HG03460 (cell line): ENCODE measurements at regions not wholly inside any gene's neighbourhood (a gene's known extent, or its start where the extent isn't known, plus 50 kb on each side); places are given as distances from the start of the nearest gene placed in this dataset.
"Not testable (repeated sequence)": the region's sequence is repeated elsewhere in the genome, so short reads cannot be mapped to it uniquely, and the experiment has no call there.

ENCODE experiments used
- ATAC-seq: cut with Tn5 transposase; IDR thresholded peaks from one replicate; pipeline ENCODE4 v1.9.1; 2021; ENCODE audit not compliant: unreplicated experiment

DNA sequence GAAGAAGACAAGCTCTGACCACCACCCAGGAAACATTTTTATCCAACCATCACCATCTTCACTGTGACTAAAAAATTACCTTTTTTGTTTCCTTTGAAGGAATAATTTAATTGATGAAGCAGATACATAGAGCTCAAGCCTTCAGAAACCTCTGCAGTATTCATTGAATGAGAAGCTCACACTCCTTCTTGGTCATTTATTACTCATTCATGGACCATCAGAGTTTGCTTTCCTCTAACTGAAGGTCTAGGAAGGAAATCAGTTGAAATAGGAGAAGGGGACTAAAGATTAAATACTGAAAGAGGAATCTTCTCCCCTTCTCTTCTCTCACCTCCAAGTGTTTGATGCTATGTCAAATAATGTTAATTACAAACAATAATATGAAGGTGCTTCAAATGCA lies 290.6 kb upstream of the KLF3 start:
- ATAC-seq, result no peak

DNA sequence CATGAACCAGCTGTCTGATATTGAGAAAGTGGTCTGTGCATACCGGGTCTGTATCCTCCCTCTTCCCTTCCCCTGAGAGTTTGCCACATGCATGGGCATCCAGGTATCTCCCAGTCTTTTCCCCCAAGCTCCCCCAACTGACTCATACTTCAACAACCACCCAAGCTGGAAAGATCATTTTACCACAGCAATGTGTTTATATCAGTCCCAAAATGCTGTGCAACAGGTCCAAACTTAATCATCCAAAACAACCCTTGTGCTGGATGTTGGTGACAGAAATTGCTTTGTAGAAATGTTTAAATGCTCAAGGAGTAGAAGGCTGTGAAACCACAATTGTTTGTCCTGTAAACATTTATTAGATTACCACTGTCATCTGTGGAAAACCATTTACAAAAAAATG lies 286.8 kb upstream of the KLF3 start:
- no peak for ATAC-seq

DNA sequence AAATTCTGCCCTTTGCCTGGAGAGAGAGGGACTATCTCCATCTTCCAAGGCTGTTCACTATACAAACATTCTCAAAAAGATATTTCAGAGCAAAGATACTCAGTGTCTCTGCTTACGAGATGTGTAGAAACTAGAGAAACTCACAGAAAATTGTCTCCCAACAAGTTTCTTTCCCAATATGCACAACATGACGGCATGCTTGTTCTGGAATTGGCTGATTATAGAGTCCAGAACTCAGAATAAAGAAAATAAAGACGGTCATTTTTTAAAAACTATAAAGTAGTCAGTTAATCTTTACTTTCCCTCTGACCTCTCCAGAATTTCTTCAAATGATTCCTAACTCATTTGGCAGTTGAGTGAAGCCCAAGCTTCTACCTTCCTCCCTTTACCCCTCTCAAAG lies 285.5 kb upstream of the KLF3 start:
- ATAC-seq, result no peak

DNA sequence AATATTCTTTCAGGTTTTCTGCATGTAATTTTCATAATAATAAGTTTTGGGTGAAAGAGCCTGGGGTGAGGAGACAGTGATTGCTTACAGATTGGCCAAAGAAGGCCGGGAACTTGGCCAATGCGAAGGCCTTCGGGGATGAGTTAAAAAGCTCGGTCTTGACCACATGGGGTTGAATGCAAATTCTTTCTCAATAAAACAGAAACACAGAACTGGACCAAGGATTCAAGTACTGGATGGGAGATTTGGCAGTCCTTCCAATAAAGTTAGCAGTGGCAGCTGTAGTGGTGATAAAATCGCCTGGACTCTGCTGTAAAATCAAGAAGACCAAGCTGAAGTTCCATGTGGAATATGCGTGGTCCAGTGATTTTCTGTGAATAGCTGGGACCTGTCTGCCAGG lies 282.2 kb upstream of the KLF3 start:
- ATAC-seq, result no peak

DNA sequence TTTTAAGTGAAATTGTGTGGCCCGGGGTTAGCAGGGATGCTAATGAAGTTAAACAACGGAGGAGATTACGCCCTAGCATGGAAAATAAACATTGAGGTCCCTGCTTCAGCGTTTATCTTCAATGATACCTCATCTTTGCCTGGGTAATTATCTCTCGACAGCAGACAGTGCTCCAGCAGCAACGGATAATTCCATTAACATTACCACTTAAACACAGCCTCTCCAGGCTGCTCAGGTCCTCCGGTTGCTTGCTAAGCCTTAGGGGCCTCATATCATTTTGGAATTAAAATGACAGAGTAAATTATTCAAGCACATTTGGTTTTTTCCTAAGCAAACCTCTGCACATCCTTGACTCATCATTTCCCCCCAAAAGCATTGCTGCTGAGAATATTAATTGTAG lies 281.5 kb upstream of the KLF3 start:
- ATAC-seq, result no peak

DNA sequence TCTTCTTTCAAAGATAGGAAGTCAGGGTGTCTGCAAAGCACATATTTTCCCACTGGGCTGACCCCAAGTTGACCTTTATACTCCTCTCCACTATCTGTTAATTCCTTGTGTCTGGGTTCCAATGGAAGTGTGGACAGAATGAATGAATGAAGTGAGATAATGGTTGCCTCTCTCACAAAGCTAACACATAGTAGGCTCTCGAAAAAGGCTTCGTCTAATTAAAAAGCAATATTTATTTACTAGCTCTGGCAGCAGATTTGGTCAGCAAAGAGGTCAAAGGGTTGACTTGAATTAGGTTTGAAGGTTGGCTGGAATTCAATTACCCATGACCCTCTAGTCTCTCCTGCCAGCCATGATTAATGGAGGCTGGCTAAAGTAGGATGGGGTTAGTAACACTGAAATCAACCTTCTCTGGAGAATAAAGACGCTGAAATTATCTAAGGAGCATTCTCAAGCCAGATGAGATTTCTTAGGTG lies 280.3 kb upstream of the KLF3 start:
- no peak for ATAC-seq

DNA sequence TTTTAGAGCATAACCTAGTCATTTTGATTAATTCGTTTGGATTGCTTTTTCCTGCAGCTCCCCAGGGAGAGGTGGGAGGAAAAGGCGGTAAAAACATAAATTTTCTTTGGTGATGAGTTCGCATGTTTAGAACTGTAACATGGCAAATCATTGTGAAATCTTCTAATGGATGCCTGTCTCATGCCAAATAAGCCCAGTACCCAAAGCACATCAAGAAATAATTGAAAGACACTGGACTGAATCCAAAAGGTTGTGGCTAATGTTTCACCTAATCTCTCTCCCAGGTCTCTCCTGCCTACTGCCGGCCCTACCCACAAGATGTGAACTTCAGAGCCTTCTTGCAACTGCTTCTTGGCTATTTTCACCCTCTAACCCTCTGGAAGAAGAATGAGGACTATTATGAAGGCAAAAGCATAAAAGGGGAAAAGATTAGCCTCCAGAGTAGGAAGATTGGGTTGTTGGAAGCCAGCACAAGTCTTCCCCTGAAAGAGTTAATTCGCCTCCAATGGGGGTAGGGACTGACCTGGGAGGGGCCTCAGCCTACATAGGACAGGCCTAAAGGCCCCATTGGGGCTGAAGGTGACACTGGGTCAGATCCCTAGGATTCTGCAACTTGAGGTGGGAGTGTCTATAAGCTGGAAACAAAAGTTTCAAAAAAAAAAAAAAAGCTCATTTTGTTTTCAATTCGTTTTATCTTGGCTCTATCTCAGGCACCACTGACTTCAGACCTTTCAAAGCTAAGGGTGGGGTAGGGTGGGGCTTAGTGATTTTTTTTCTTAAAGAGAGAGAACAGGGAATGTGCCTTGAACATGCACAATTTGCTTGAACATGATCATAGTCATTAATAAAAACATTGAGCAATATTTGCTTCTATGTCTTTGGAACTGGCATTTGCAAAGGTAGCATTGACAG lies 278.6 kb upstream of the KLF3 start:
- no peak for ATAC-seq

DNA sequence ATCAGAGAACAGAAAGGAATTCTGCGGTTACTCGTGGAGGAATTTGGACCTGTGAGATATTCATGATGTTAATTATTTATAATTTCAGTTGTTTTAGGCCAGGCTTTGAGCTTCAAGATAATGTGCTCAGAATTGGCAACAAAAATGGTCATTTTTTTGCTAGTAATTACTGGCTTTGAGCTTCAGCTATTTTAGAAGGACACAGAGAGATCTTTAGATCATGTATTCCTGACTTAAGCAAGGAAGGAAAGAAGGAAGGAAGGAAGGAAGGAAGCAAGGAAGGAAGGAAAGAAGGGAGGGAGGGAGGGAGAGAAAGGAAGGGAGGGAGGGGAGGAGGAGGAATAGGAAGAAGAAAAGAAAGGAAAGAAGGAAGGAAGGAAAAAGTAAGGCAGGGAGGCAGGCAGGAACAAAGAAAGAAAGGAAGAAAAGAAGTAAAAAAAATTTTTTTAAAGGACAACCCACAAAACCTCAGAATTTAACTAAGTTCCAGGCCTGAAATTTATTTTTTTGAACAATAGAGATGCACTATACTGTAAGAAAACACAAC lies 277.9 kb upstream of the KLF3 start:
- ATAC-seq, result no peak

DNA sequence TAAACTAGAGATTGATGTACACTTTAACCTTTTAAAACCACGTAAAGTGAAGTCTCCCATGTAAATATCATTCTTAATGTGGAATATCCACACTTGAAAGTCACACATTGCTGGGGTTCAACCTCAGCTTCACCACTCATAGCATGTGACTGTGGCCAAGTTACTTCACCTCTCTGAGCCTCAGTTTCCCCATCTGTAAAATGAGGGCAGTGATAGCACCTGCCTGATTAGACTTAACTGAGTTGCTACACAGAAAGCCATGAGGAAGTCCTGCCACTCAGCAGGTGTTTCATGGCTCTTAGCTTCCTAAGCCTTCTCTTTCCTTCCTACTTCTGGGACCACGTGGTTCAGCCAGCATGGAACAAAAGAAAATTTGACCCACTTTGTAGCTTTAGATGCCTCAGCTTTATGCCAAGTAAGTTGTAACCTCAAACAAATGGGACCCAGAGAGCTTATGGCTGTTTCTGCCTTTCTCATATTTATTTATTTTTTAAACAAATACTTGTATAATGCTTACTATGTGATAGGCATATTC lies 277.3 kb upstream of the KLF3 start:
- ATAC-seq, result no peak

DNA sequence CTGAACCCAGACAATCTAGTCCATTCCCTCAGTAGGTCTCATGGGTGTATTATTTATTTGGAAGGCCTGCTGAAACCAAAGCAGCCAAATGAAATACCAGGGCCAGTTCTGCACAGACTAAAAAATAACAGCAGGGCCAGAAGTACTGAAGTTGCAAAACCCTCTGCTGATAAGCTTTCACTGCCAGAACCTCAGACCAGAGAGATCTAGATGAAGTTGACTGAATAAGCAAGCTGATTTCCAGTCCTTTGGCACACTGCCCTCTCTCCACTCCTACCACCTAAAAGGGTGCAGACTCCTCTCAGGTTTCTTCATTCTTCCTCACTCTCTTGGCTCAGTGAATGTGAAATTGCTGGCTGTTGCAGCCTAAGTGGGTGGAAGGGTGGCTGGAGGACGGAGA lies 276.7 kb upstream of the KLF3 start:
- no peak for ATAC-seq

DNA sequence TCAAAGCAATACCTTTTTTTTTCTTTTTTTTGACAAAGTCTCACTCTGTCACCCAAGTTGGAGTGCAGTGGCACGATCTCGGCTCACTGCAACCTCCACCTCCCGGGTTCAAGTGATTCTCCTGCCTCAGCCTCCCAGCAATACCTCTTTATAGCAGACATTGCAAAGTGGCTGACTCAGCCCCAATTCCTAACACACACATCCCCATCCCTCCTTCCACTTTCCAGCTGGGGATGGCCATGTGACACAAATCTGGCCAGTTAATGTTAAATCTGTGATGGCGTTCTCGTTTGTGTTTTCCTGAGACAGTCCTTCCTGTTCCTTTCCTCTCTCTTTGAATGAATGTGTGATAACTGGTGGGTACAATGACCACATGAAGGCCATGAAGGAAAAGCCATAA lies 276.2 kb upstream of the KLF3 start:
- no peak for ATAC-seq

DNA sequence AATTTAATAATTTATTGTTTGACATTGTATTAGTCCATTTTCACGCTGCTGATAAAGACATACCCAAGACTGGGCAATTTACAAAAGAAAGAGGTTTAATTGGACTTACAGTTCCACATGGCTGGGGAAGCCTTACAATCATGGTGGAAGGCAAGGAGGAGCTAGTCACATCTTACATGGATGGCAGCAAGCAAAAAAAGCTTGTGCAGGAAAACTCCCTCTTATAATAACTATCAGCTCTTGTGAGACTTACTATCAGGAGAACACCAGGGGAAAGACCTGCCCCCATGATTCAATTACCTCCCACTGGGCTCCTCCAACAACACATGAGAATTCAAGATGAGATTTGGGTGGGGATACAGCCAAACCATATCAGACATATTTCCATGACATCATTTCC lies 275.1 kb upstream of the KLF3 start:
- not testable (repeated sequence) for ATAC-seq

DNA sequence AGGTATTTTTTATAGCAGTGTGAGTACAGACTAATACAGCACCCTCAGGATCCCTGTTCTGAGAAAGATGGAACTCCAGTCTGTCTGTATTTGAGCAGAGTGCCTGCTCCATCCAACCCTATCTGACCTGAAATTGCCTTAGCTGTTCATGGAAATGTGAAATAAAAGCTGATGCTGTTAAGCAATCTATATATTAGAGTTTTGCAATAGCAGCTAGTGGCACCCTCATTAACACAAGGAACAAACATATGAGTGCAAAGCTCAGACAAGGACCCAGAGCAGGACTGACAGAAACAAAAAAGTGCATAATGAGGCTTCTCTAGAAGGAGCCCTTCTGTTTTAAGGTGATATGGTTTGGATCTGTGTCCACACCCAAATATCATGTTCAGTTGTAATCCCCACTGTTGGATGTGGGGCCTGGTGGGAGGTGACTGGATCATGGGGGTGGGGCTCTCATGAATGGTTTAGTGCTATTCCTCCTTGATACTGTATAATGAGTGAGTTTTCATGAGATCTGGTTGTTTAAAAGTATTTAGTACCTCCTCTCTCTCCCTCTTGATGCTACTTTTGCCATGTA lies 272.9 kb upstream of the KLF3 start:
- no peak for ATAC-seq

DNA sequence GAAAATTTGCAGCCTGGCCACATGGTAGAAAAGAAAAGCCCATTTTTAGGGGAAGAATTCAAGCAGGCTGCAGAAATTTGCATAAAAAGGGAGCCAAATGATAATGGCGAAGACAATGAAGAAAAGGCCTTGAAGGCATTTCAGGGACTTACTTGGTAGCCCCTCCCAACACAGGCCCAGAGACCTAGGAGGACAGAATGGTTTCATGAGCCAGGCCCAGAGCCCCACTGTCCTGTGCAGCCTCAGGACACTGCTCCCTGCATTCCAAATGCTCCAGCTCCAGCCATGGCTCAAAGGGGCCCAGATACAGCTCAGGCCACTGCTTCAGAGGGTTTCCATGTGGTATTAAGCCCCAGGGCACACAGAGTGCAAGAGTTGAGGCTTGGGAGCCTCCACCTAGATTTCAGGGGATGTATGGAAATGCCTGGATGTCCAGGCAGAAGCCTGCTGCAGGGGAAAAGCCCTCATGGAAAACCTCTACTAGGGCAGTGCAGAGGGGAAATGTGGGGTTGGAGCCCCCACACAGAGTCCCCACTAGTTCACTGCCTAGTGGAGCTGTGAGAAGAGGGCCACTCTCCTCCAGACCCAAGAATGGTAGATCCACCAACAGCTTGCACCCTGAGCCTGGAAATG lies 271.7 kb upstream of the KLF3 start:
- ATAC-seq, result no peak

DNA sequence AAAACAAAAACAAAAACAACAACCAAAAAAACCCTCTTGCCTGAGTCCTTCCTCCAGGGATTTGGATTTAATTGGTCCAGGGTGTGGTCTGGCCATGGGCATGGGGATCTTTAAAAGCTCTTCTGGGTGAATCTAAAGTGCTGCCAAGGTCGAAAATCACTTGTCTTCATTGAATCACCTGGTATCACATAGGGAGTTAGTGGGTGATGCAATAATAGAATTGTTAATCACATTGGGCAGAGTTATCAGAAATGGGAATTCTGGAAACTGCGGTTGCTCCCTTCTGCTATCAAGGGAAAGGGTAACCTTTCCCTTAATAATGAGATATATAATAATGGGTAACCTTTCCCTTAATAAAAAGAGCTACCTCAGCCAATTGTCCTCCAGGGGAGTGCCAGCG lies 267.9 kb upstream of the KLF3 start:
- ATAC-seq, result no peak

DNA sequence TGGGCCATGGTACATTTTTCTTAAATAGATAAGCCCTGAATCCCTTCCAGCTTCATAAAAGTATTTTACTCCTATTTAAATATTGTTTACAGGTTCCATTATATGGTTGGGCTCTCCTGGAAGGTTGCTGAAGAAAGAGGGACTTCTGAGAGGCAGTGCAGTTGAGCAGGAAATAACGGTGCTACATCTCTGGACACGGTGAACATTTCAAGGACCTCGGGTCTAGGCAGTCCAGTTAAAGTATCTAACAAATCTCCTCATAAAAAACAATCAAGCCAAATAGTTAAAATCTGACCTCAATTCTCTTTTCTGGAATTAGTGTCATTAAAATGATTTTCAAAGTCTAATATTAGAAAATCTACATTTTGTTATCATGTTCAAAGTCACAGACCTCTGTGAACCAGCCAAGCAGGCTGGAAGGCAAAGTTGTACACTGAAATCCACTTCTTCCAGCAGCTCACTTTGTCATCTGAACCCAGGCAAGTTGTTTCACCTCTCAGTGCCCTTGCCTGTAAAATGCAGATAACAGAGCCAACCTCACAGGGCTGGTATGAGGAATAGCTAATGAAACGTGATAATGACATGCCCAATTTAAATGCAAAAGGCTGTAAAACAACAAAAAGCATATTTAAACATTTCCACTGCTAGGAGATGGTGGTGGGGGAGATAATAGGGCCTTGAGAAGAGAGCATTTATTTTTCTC lies 267.0 kb upstream of the KLF3 start:
- ATAC-seq, result no peak

DNA sequence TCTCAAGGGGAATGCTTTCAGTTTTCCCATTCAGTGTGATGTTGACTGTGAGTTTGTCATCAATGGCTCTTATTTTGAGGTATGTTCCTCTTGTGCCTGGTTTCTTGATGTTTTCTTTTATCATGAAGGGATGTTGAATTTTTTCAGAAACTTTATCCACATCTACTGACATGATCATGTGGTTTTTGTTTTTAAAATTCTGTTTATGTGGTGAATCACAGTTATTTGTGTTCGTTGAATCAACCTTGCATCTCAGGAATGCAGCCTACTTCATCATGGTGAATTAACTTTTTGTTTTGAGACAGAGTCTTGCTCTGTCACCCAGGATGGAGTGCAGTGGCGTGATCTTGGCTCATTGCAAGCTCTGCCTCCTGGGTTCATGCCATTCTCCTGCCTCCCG lies 263.1 kb upstream of the KLF3 start:
- ATAC-seq, result no peak

DNA sequence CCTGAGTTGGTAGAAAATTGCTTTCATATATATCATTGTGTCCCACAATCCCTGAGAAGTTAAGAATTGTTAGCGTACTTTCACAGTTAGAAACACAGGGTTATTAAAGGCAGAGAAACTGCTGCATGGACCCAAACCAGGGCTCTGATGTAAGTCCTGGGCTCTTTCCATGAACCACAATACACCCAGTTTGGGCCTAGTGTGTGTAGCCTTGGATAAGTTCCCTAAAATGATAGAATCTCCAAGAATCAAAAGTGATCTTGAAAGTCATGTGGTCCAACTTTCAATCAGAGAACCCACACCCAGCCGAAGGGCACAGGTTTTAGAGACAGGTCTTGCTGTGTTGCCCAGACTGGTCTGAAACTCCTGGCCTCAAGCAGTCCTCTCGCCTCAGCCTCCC lies 257.8 kb upstream of the KLF3 start:
- ATAC-seq, result no peak

DNA sequence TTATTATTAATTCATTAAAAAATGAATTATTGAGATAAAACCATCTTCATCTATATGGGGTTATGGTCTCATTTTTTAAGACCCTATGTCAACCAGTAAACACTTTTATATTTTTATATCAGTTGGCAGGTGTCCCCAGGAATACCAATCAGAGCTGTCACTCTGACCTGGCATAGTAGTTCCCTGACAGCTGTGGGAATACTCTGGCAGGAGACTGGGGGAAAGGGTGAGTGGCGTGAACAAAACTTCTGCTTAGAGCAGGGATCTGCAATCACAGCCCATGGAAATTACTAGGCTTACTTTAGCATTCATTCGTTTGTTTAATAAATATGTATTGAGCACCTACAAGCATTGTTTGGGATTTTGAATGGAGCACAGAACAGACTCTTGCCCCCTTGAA lies 254.1 kb upstream of the KLF3 start:
- no peak for ATAC-seq

DNA sequence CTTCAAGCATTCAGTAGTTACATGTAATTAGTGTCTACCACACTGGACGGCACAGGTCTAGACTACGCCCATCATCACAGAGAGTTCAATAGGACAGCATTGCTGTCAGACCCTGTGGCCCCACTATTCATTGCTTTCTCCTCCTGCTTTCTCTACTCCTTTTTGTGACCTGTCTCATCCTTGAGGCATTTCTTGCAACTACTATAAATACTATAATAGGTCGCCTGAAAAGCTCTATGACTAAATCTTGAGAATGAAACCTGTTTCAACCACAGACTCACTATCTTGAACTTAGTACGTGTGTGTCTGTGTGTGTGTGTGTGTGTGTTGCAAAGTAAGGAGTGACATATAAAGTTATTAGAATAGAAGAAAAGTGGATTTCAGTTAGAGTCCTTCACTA lies 252.9 kb upstream of the KLF3 start:
- no peak for ATAC-seq

DNA sequence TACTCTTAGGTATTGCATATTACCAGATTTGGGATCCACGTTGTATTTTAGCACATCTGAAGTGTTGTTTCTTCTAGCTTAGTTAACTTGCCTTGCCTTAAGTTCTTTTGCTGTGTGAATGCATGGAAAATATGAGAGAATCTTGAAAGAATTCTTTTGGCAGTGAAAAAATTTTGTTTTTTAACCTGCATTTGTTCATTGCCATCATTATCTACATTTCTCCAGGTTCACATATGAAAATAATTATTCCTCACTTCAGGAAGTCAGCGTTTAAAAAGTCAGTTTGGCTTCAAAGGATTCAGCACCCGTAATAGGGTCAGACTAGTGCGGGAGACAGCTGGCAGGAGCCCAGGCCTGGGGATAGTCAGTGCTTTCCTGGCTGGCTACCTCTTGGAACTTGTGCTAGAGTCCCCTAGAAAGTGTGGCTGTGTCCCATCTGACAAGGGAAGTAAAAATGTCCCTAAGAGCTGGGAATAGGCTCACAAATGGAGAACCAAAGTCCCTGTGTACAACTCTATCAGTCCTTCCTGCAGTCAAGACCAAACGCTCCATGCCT lies 251.9 kb upstream of the KLF3 start:
- ATAC-seq, result no peak
